ENCODE measurements at regions not wholly inside any gene's neighbourhood (a gene's known extent, or its start where the extent isn't known, plus 50 kb on each side); places are given as distances from the start of the nearest gene placed in this dataset.
"Not testable (repeated sequence)": the region's sequence is repeated elsewhere in the genome, so short reads cannot be mapped to it uniquely, and the experiment has no call there.

GRCh38 chr12:20150835-20151422, 217.4 kb upstream of the PDE3A start:
- DNase-seq (ENCODE audit: extremely low read depth, low read depth): no peak
- no peak for TF ChIP-seq CTCF (IDR thresholded peaks at IDR 0.05; ENCODE audit: low read depth, low read length, missing control alignments)
- H3K4me3 ChIP-seq (replicated peaks; ENCODE audit: low read depth, low read length): no peak overlapping the region

GRCh38 chr12:20154052-20154451, 214.3 kb upstream of the PDE3A start:
- no peak overlapping the region for H3K4me3 ChIP-seq (replicated peaks; ENCODE audit: low read depth, low read length)
- TF ChIP-seq CTCF (IDR thresholded peaks at IDR 0.05; ENCODE audit: low read depth, low read length, missing control alignments): no peak
- DNase-seq (ENCODE audit: extremely low read depth, low read depth): no peak

GRCh38 chr12:20155374-20155773, 213.0 kb upstream of the PDE3A start:
- TF ChIP-seq CTCF (IDR thresholded peaks at IDR 0.05; ENCODE audit: low read depth, low read length, missing control alignments): no peak
- H3K4me3 ChIP-seq (replicated peaks; ENCODE audit: low read depth, low read length): no peak overlapping the region
- DNase-seq (ENCODE audit: extremely low read depth, low read depth): no peak

GRCh38 chr12:20160899-20161298, 207.4 kb upstream of the PDE3A start:
- not testable (repeated sequence) for DNase-seq (ENCODE audit: extremely low read depth, low read depth); H3K4me3 ChIP-seq (replicated peaks; ENCODE audit: low read depth, low read length)

GRCh38 chr12:20174528-20175175, 193.7 kb upstream of the PDE3A start:
- DNase-seq (ENCODE audit: extremely low read depth, low read depth): no peak
- no peak for TF ChIP-seq CTCF (IDR thresholded peaks at IDR 0.05; ENCODE audit: low read depth, low read length, missing control alignments)
- H3K4me3 ChIP-seq (replicated peaks; ENCODE audit: low read depth, low read length): no peak overlapping the region

- no peak for DNase-seq (ENCODE audit: extremely low read depth, low read depth)
- no peak for TF ChIP-seq CTCF (IDR thresholded peaks at IDR 0.05; ENCODE audit: low read depth, low read length, missing control alignments)
- H3K4me3 ChIP-seq (replicated peaks; ENCODE audit: low read depth, low read length): no peak overlapping the region
These were observed 192.5 kb upstream of the PDE3A start for GRCh38 chr12:20175704-20176388.

GRCh38 chr12:20181416-20182180, 186.7 kb upstream of the PDE3A start:
- DNase-seq (ENCODE audit: extremely low read depth, low read depth): no peak
- TF ChIP-seq CTCF (IDR thresholded peaks at IDR 0.05; ENCODE audit: low read depth, low read length, missing control alignments): no peak
- H3K4me3 ChIP-seq (replicated peaks; ENCODE audit: low read depth, low read length): no peak overlapping the region

All from HFF-Myc (cell line).